Body of pancreas (tissue), 4 donors: ENCODE measurements at regions not wholly inside any gene's neighbourhood (a gene's known extent, or its start where the extent isn't known, plus 50 kb on each side); places are given as distances from the start of the nearest gene placed in this dataset.

Experiments
- ATAC-seq: fragments of 150-250 bp; one replicate; pipeline ENCODE4 v1.9.1; 2016
- DNase-seq, 4 donors: peaks; one replicate each; pipeline ENCODE4 v3.0.0-alpha.2; 2019
- H3K27ac ChIP-seq, 4 donors: fragments of 200-600 bp; sonication (generic); 1 replicate in 3 of 4; 2 replicates in 1 of 4; pipeline versions ENCODE4 v1.5.1 to v1.6.1; 2016 to 2019; ENCODE audit warnings: mild to moderate bottlenecking in 1 of 4, mixed read lengths in 1 of 4, moderate library complexity in 1 of 4
- H3K27me3 ChIP-seq, 2 donors: fragments of 200-600 bp; sonication (generic); one replicate each; pipeline ENCODE4 v1.6.0; 2016; ENCODE audit warnings: mild to moderate bottlenecking in 1 of 2
- H3K36me3 ChIP-seq, 2 donors: fragments of 200-600 bp; sonication (generic); replicated peaks in 1 of 2; 2 replicates each; pipeline ENCODE4 v1.5.1; 2016; ENCODE audit warnings: low read depth in 2 of 2; ENCODE audit not compliant: insufficient read depth in 1 of 2
- H3K4me1 ChIP-seq: fragments of 200-600 bp; sonication (generic); one replicate; pipeline ENCODE4 v1.6.0; 2016
- H3K4me3 ChIP-seq, 2 donors: fragments of 200-600 bp; sonication (generic); 1 replicate in 1 of 2; 2 replicates in 1 of 2; pipeline ENCODE4 v1.5.1; 2016 to 2019
- H3K9me3 ChIP-seq, 3 donors: fragments of 200-600 bp; sonication (generic); 1 replicate in 2 of 3; 2 replicates in 1 of 3; pipeline ENCODE4 v1.5.1; 2016
- POLR2A ChIP-seq, 3 donors: fragments of 450-650 bp; IDR thresholded peaks; one replicate each; pipeline ENCODE4 v1.6.1; 2016; ENCODE audit warnings: antibody characterized with exemption in 3 of 3, mild to moderate bottlenecking in 2 of 3
- WGBS, 2 donors: methylation state at CpG; one replicate each; pipeline ENCODE4 v1.1.5; 2017; 5-methylcytosine and 5-hydroxymethylcytosine counted together
- intact Hi-C: fragments of 100-400 bp; cut with DNase I; formaldehyde crosslinking; loops from one replicate; pipeline ENCODE4 v1.15.1; 2023
- TF ChIP-seq, protein P1 (sequence below), 7 experiments: fragments of 450-650 bp in 4 of 7; fragments of 200-600 bp in 3 of 7; sonication (generic) in 3 of 7; IDR thresholded peaks; one replicate each; pipeline ENCODE4 v1.5.1; 2016 to 2019; ENCODE audit warnings: antibody characterized with exemption in 7 of 7

DNA sequence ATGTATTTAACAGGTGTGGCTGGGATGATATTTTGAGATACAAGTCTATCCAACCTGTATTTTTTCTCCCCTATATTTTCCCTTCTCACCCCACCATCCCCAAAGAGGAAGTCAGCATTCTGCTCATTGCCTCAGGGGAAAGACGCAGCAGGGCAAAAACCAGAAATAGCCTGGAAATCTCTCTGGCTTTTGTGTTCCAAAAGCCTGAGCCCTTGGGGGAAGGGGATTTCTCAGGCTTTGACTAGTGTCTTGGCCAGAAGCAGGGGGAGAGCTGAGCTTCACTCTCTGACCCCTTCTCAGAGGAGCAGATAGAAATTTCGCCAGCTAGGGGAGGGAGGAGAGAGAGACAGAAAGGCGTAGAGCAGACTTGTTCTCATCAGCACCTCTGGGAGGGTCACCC, 244.7 kb downstream of the RRAGC start:
- no peaks in the 10 kb centered on the region for H3K4me1 ChIP-seq
- DNase-seq (no peak), ATAC-seq (no peak)
- H3K4me3 ChIP-seq: no peak overlapping the region
- H3K9me3 ChIP-seq: no peaks in the 10 kb centered on the region
- no peaks in the 10 kb centered on the region for H3K36me3 ChIP-seq
- intact Hi-C loops: no loop called here
- peaks cover 0 to 3% of the 10 kb centered on the region in 2 donors for H3K27me3 ChIP-seq
- TF ChIP-seq, protein P1, sequence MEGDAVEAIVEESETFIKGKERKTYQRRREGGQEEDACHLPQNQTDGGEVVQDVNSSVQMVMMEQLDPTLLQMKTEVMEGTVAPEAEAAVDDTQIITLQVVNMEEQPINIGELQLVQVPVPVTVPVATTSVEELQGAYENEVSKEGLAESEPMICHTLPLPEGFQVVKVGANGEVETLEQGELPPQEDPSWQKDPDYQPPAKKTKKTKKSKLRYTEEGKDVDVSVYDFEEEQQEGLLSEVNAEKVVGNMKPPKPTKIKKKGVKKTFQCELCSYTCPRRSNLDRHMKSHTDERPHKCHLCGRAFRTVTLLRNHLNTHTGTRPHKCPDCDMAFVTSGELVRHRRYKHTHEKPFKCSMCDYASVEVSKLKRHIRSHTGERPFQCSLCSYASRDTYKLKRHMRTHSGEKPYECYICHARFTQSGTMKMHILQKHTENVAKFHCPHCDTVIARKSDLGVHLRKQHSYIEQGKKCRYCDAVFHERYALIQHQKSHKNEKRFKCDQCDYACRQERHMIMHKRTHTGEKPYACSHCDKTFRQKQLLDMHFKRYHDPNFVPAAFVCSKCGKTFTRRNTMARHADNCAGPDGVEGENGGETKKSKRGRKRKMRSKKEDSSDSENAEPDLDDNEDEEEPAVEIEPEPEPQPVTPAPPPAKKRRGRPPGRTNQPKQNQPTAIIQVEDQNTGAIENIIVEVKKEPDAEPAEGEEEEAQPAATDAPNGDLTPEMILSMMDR (IDR thresholded peaks at IDR 0.05): no peak
- TF ChIP-seq POLR2A (IDR thresholded peaks at IDR 0.05): no peak
- 63 to 76% methylated on average over 3 of the region's 3 CpGs for WGBS, 2 donors
- H3K27ac ChIP-seq: no peak overlapping the region

DNA sequence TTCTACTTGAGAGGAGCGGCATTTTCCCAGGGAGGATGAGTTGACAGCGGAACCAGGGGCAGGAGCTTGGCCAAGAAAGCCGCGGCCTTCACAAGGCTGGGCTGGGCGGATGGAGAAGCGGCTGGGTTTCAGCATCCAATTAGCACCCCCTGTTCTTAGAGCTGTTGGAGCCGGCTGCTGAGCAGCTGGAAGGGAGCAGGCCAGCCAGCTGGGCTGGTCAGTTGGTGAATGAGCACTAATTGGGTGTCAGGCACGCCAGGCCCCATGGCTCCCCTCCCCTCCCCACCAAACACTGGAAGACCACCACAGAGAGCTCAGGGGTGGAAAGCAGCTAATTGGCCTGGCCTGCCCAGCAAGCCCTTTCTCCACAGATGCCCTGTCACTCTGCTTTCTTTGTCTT, 245.6 kb downstream of the RRAGC start:
- 51 to 63% methylated on average over 7 to 8 of the region's 8 CpGs for WGBS, 2 donors
- no peak overlapping the region for H3K4me3 ChIP-seq

DNA sequence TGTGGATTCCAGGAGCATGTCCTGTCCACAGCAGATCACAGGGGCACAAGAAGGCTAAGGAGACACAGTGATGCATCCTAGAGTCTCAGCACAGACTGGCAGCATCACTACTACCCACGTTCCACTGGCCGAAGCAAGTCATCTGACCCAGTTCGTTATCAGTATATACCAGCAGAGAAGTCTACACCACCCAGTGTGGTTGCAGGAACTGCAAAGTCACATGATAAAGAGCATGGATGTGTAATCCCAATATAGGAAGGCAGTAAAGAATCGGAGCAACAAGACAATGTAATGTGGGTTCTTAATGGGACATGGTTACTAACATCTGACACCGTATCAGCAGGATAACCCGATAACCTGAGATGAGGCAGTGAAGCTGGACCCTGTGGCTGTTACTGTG, 246.6 kb downstream of the RRAGC start:
- H3K36me3 ChIP-seq: no peaks in the 10 kb centered on the region
- TF ChIP-seq, protein P1 (IDR thresholded peaks at IDR 0.05): no peak
- no peak for TF ChIP-seq POLR2A (IDR thresholded peaks at IDR 0.05)
- intact Hi-C loops: no loop called here
- H3K4me1 ChIP-seq: no peaks in the 10 kb centered on the region
- H3K27me3 ChIP-seq: no peaks in the 10 kb centered on the region
- DNase-seq (no peak), ATAC-seq (no peak)
- 70 to 75% methylated on average over 6 of the region's 6 CpGs for WGBS, 2 donors
- H3K27ac ChIP-seq: no peak overlapping the region
- no peaks in the 10 kb centered on the region for H3K9me3 ChIP-seq
- H3K4me3 ChIP-seq: no peak overlapping the region

More for the DNA sequence above, 245.6 kb downstream of the RRAGC start:
- Histone ChIP-seq H3K9me3 (no peaks in the 10 kb centered on the region), H3K27ac (no peak overlapping the region), H3K36me3 (no peaks in the 10 kb centered on the region), H3K4me1 (no peaks in the 10 kb centered on the region), H3K27me3 (no peaks in the 10 kb centered on the region)
- no peak for DNase-seq
- intact Hi-C loops: no loop called here
- ATAC-seq: no peak
- no peak for TF ChIP-seq POLR2A (IDR thresholded peaks at IDR 0.05)
- TF ChIP-seq, protein P1 (IDR thresholded peaks at IDR 0.05): no peak

DNA sequence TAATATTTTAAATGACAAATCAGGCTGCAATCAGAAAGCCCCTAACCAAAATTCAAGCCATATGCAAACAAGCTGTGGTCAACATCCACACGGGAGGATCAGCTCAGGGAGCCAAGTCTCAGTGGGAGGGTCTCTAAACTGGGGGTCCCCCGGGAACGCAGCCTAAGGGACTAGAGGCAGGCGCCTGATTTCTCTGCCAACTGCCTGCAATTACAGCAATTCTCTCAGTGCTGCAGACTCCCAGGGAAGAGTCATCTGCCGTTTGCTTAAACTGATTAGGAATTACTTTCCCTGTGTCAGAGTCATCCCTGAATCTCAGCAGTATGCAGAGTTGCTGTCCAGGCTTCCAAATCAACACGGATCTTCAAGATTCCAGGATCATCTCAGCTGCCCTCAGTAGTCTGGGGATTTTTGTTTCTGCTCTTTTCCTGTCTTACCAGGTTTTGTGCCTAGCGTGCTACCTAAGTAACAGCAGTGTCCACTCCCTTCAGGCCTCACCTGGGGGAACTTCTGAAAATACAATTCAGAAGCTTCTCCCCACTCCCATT, 247.8 kb downstream of the RRAGC start:
- H3K9me3 ChIP-seq: no peaks in the 10 kb centered on the region
- ATAC-seq: no peak
- no peak for DNase-seq
- intact Hi-C loops: no loop called here
- no peak overlapping the region for H3K27ac ChIP-seq
- H3K36me3 ChIP-seq: no peaks in the 10 kb centered on the region
- H3K4me1 ChIP-seq: no peaks in the 10 kb centered on the region
- TF ChIP-seq, protein P1 (IDR thresholded peaks at IDR 0.05): no peak
- TF ChIP-seq POLR2A (IDR thresholded peaks at IDR 0.05): no peak
- H3K4me3 ChIP-seq: no peak overlapping the region
- 31 to 35% methylated on average over 3 to 7 of the region's 7 CpGs for WGBS, 2 donors
- no peaks in the 10 kb centered on the region for H3K27me3 ChIP-seq
